ENCODE measurements at regions not wholly inside any gene's neighbourhood (a gene's known extent, or its start where the extent isn't known, plus 50 kb on each side); places are given as distances from the start of the nearest gene placed in this dataset.

DNA sequence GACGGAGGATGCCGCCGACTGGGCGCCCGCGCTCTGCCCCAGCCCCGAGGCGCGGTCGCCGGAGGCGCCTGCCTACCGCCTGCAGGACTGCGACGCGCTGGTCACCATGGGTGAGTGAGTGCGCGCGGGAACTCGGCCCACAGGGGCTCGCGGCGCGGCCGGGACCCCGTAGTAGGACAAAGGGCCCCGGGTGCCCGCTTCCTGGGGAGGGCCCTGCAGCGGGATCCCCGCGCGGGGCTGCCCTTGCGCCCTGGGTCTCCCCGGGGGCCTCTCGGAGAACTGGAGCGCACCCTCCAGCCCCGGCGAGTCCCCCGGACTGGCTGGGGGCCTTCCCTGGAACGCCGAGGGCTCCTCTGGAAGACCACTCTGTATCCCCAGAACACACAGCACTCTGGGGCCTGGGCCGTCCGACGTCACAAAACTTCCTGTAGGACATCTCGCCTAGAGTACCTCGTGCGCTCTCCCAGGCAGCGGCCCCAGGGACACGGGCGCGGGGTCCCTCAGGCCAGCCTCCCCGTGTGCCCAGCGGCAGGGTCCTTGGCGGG is 362.9 kb upstream of the AMELY start:
- Histone ChIP-seq H3K4me2 (ENCODE audit: low read length) (no peak overlapping the region), H3K79me2 (replicated peaks; ENCODE audit: insufficient read depth, low read length) (peaks cover 4% of the 10 kb centered on the region), H3F3A (ENCODE audit: insufficient read depth, low read length, poor library complexity, severe bottlenecking) (no peaks in the 10 kb centered on the region), H2AFZ (ENCODE audit: low read depth, low read length) (no peak overlapping the region), H3K9ac (ENCODE audit: low read length) (peak overlapping the region; percentile 71), H3K9me3 (ENCODE audit: low read length) (no peaks in the 10 kb centered on the region), H3K4me3 (ENCODE audit: low read length) (peak overlapping the region; percentile 77), H3K27me3 (ENCODE audit: insufficient read depth, low read depth, low read length) (no peaks in the 10 kb centered on the region), H3K36me3 (ENCODE audit: insufficient read depth, low read length) (no peaks in the 10 kb centered on the region), H3K27ac (ENCODE audit: low read length) (no peak overlapping the region), H4K20me1 (ENCODE audit: insufficient read depth) (no peaks in the 10 kb centered on the region), H3K9me2 (ENCODE audit: insufficient read depth, low read length) (no peaks in the 10 kb centered on the region)
- no peak for TF ChIP-seq POLR2AphosphoS5 (IDR thresholded peaks at IDR 0.05)
- no peak for TF ChIP-seq REST (IDR thresholded peaks at IDR 0.05; ENCODE audit: borderline replicate concordance)
- no peak for TF ChIP-seq CTCF (IDR thresholded peaks at IDR 0.05; ENCODE audit: poor library complexity, severe bottlenecking)
- no peak for TF ChIP-seq RAD21 (conservative IDR thresholded peaks at IDR 0.05)

GRCh38 chrY:7273587-7274203 is 362.1 kb upstream of the AMELY start:
- no peaks in the 10 kb centered on the region for H4K20me1 ChIP-seq (ENCODE audit: insufficient read depth)
- H3K9me2 ChIP-seq (ENCODE audit: insufficient read depth, low read length) = no peaks in the 10 kb centered on the region
- no peaks in the 10 kb centered on the region for H3K36me3 ChIP-seq (ENCODE audit: insufficient read depth, low read length)
- no peaks in the 10 kb centered on the region for H3K9me3 ChIP-seq (ENCODE audit: low read length)
- no peaks in the 10 kb centered on the region for H3F3A ChIP-seq (ENCODE audit: insufficient read depth, low read length, poor library complexity, severe bottlenecking)
- peak overlapping the region; percentile 31 for H3K27ac ChIP-seq (ENCODE audit: low read length)
- TF ChIP-seq MXI1 (conservative IDR thresholded peaks at IDR 0.05; ENCODE audit: poor library complexity, severe bottlenecking) (peak; percentile 57), REST (IDR thresholded peaks at IDR 0.05; ENCODE audit: borderline replicate concordance) (peak; percentile 23), EZH2 (IDR thresholded peaks at IDR 0.05; ENCODE audit: borderline replicate concordance, insufficient read depth, low read length, poor library complexity, severe bottlenecking) (no peak), POLR2AphosphoS5 (IDR thresholded peaks at IDR 0.05) (peak; percentile 52)
- H3K79me2 ChIP-seq (replicated peaks; ENCODE audit: insufficient read depth, low read length) = peaks cover 4% of the 10 kb centered on the region
- H2AFZ ChIP-seq (ENCODE audit: low read depth, low read length) = no peak overlapping the region
- H3K27me3 ChIP-seq (ENCODE audit: insufficient read depth, low read depth, low read length) = no peaks in the 10 kb centered on the region
- H3K9ac ChIP-seq (ENCODE audit: low read length) = peak overlapping the region; percentile 71
- no peak overlapping the region for H3K4me2 ChIP-seq (ENCODE audit: low read length)
- peak overlapping the region; percentile 77 for H3K4me3 ChIP-seq (ENCODE audit: low read length)
